ENCODE measurements at regions not wholly inside any gene's neighbourhood (a gene's known extent, or its start where the extent isn't known, plus 50 kb on each side); places are given as distances from the start of the nearest gene placed in this dataset.
"Not testable (repeated sequence)": the region's sequence is repeated elsewhere in the genome, so short reads cannot be mapped to it uniquely, and the experiment has no call there.

DNA sequence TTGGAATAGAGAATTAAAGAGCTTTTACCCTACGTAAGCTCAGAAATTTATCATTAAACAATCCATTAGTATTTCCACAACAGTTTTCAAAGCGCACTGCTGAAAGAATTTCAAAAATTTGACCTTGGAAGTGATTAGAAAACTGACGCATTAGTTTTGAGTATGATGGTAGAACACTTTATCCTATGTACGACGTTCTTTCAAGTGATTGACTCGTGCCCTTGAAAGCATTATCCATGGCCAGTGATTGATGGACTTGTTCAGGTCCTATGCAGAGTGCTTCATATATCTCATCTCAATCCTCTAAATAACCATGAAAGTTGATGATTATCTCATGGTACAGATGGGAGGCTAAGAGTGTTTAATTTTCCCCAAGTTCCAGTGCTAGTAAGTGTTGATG, 697.2 kb downstream of the USP25 start:
- no peak for DNase-seq

DNA sequence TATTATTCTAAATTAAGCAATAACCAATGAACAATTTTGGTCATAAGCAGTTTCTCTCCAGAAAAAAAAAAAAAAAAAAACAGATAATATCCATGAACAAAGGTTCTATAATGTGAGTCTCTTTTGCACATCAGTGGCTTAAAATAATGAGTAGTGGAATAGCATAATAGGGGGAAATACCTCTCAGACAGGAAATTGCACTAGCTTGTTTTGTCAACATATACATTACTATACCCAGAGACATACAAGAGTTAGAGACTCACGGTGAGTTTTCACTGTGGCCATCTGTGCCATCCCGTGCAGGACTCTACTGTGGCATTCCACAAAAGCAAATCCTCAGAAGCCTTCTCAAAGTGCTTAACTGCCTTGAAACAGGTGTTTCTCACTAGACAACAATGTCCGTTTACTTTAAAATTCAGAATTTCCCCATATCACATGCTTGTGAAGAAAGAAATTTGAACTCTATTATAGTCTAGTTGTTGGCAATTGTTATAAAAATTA, 697.9 kb downstream of the USP25 start:
- no peak for DNase-seq

DNA sequence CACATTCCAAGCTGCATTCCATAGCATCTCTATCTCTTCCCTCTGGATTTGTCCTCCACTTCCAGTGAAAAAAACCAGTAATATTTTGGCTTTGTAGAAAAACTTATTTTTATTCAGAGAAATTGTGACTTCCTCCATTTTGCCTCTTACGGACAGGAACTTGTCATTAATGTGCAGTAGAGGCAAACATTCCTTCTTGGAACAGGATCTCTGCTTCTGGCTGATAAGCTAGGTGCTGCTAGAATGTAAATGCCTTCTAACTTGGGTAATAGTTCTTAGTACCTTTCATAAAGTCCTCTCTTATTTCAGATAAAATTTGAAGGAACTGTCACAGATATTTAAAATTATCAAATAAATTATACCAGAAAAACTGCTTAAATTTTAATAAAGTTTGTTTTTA, 707.8 kb downstream of the USP25 start:
- DNase-seq: no peak

DNA sequence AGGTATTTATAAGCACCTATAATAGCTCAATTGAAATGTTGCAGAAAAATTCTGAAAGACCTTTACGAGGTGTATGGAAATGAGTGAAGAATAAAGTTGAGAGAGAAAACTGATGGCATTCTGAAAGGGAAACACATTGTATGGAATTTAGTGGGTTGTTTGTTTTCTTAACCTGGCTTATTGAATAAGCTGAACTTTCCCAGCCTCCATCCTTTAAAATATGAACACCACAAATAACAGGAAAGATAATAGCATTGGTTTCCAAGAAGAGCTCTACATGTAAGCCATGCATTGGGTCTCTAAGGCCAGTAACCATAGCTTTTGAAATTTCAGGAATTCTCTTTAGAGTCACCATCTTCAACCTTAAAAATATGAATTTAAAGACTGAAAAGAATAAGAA, 709.0 kb downstream of the USP25 start:
- no peak for DNase-seq

DNA sequence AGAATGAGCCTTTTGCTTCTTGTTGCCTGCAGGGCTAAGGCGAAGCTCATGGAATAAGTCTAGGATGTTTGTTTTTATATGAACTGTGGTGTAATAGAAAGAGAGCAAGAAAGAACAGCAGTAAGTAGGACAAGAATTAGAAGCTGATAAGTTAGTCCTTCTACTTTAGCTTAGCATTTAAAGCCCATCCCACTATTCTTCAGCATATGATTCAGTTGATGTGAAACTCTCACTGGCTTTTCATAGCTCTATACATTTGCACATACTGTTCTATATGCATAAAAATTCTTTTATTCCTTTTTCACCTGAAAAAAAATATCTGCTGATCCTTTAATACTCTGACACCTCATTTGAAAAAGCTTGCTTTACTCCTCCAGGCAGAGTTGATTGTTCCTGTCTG, 712.0 kb downstream of the USP25 start:
- no peak for DNase-seq

DNA sequence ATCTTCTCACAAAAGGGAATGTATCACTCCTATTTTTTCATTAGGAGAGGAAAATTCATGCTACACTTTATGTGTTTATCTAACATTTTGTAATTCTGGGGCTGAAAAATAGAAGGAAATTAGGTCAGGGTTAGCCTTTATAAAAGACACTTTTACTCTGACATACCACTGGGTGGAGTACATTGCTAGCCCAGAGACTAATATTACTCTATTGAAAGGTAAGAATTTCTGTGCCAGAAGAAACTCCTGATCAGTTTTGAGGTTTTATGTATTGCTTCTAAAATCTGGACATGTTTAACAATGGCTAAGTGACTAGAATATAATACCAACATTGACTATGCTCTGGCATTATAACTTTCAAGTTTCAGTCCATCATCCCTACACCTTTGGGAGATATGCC, 724.6 kb downstream of the USP25 start:
- DNase-seq: no peak

DNA sequence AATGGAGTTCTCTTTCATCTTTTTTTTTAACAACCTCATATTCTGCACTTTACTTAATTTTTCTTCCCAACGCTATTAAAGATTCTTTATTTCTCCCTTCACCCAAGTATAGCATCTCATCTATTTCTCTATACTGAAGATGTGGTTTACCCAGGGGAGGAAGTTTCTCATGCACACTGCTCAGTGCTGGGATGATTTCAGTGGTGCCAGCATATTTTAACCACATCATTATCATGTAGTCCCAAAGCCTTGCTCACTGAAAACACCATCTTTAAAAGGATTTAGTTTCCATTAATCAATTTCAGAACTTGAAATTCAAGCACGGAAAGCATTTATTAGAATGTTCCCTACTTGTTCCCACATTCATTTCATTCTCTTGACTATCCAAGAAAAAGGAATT, 725.7 kb downstream of the USP25 start:
- DNase-seq: no peak

DNA sequence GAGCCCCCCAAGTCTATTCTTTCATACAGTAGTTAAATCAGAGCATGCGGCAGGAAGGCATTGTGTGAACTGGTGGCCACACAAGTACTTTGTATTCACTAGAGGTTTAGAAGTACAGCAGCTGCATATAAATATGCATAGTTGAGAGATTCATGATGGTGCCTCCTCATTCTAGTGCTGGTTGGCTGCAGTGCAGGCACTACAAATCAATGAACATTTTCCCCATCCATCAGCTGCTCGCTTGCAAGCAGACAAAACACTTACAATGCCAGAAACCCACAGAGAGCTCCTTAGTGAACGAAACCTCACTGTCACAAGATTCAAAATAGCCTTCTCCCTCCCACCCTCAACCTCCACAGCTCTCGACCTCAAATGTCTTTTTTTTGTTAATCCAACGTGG, 726.2 kb downstream of the USP25 start:
- DNase-seq: no peak

DNA sequence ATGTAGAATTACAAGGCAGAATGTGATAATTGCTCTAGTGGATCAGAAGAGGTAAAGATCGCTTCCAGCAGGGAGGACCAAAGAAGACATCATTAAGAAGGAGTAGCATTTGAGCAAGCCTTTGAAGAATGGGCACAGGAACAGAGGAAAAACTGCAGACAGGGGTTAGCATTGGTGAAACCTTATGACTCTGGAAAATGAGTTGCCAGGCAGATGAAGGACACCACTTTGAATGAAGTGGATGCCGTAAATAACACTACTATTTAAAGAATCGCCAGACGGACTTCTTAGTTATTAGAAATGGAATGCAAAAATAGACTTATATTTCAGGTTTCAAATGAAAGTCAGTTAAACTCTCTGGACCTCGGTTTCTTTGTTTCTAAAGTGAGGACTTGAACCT, 727.7 kb downstream of the USP25 start:
- no peak for DNase-seq

DNA sequence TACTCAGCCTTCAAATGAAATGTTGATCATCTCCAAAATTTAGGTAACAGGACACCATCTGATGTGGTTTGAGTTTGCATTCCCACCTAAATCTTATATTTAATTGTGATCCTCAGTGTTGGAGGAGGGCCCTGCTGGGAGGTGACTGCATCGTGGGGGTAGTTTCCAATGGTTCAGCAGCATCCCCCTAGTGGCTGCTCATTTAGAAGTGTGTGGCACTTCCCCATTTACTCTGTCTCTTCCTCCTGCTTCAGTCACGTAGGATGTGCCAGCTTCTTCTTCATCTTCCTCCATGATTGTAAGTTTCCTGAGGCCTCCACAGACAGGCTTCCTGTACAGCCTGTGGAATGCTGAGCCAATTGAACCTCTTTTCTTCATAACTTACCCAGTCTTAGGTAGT, 731.2 kb downstream of the USP25 start:
- DNase-seq: no peak

DNA sequence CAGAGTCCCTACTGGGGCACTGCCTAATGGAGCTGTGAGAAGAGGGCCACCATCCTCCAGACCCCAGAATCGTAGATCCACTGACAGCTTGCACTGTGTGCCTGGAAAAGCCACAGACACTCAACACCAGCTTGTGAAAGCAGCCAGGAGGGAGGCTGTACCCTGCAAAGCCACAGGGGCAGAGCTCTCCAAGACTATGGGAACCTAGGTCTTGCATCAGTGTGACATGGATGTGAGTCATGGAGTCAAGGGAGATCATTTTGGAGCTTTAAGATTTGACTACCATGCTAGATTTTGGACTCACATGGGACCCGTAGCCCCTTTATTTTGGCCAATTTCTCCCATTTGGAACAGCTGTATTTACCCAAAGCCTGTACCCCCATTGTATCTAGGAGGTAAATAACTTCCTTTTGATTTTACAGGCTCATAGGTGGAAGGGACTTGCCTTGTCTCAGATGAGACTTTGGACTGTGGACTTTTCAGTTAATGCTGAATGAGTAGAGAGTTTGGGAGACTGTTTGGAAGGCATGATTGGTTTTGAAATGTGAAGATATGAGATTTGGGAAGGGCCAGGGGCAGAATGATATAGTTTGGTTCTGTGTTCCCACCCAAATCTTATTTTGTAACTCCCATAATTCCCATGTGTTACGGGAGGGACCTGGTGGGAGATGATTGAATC, 734.6 kb downstream of the USP25 start:
- not testable (repeated sequence) for DNase-seq

DNA sequence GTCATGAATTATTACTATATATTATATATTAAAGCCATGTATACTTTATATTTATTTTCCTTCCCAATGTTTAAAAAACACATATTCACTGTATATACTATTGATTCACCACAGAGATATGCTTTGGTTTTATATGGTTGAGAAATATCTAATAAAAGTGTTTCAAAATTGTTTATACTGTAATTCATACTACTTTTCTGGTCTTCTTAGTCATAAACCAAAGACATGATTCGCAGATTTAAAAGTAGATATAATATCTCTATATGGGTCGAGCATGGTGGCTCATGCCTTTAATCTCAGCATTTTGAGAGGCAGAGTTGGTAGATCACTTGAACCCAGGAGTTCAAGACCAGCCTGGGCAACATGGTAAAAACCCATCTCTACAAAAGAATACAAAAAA, 738.4 kb downstream of the USP25 start:
- DNase-seq: no peak

DNA sequence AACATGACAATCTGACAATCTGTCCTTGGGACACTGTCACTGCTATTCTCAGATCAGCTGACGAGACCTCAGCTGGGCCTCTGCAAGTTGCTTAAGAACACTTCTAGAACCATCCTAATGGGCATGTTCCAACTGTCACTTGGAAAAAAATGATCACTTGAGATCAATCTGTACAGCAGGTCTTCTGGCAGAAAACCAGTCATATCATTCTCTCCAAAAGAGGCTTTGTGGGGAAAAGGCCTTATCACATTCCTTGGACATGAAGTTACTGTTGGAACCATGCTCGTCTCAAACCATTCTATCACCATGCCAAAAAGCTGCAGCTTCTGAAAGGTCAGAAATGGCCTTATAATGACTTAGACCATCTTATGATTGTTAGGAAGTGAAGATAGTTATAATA, 744.2 kb downstream of the USP25 start:
- no peak for DNase-seq

DNA sequence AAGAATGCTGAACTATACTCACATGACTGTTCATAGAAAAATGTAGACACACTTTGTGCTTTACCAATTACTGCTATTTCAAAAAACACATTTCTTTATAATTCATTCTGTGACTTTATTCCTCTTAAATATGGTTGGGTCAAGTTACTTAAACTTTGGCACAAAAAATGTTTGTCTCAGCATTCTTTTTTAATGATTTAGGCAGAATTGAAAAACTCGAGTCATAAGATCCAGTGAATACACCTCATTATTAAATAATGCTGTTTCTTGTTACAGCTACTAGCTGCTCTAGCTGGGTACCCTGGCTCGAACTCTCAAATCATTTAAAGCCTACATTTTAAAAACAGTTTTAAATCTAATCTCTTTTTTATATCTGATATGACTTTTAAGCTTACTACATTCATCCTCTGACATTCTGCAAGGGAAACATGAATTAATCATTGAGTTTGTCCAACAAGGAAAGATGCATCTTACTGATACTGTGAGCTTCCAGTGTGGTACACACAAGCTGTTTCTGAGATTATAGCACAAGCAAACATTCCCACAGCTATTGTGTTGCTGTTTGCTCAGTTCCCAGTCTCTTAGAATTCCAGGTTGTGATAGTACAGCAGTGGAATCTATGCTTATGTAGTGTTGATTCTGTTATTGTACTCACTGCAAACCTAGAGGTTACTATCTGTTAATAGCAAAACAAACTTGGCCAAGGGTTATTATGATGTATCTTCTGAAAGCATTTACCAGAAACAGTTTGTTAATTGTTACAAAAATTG, 746.5 kb downstream of the USP25 start:
- DNase-seq: no peak

DNA sequence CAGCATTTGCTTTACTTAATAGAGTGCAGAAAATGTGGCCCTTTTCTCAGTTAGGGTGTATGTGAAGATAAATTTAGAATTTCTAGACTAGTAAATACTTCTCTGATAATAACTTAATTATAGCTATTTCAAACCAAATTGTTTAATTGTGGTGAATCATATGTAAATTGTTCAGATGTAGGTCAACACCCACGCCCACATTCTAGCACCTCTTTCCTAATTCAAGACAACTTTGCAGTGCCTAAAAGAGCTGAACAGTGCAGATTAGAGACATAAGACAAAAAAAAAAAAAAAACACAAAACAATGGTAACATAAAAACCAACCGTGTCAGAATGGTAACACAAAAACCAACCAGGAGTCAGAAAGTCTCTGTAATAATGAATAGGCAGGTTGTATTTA, 758.3 kb downstream of the USP25 start:
- no peak for DNase-seq

DNA sequence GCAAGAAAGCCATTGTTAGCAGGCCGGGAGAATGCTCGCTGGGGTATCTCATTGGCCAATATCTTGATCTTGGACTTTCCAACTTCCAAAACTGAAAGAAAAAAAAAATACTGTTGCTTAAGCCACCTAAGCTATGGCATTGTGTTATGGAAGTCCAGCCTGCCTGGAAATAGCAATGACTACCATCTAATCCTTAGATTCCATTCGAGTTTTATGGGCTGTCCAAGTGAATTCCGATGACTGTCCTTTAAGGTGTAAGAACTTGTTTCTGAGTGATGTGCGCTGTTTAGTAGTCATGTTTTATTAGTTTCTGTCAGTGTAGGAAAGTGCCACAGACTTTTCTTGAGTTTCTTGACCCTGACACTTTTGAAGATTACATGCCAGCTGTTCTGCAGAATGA, 762.6 kb downstream of the USP25 start:
- DNase-seq: no peak

DNA sequence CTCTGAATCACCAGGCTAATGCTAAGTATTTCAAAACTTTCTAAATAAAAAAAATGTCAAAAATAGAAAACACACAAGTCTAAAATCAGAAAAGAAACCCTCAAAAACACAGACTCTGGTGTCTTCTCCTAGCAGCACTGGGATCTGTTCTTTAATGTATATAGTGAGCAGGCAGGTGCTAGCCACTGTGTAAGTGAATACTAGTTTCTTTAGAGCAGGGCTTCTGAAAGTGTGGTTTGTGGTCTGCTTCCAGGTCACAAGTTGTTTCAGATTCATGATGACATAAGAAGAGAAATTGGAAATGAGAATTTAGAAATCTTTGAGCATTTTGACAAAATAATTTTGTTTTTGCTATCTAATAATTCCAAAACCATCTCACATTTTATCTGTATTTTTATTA, 763.1 kb downstream of the USP25 start:
- no peak for DNase-seq

DNA sequence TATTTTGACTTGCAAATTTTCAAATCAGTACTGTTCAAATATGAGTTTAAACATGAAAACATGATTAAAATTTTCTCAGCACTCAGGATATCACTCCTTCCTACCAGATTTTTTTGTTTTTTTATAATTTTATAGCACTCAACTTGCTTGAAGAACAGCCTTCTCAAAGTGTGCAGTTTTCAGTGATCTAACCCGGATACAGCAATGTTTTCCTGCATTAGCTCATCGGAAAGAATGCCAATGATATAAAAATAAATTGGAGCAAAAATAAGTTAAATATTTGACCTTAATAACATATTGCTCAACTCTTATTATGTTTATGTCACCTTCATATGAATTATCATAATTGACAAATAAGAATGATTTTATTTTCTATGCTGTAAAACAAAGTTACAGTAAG, 766.8 kb downstream of the USP25 start:
- DNase-seq: no peak

DNA sequence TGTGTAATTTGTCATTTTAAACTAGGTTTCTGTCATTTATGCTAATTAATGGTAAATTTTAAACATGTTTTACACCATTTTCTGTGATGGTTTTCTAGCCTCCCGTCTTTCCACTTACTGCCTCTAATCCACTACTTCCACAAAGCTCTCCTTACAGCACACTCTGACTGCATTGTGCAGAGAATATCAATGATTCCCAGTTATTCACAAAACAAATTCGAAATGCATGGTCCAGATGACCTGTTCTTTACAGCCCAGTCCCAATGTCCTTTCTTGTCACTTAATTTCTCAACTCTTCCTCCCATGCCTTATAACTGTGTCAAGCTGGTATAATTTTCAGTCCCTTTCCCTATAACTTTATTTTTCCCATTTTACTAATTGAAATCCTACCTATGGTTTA, 770.5 kb downstream of the USP25 start:
- DNase-seq: no peak

DNA sequence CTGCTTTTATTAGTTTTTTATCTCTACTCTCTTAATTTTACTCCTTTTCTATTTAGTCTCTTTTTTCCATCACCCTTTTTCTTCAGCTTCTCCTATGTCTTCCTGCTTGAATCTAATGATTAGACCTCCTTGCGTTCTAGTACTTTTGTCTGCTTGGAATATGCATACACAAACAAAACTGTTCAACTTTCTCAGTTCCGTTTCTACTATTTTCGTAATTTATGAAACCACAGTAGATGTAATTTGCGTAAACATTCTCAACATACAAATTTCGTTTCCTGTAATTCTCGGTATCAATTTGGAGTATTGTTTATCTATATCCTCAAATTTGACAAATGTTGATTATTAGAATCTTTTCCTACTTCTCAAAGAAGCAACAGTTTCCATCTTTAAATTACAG, 772.5 kb downstream of the USP25 start:
- DNase-seq: no peak

DNA sequence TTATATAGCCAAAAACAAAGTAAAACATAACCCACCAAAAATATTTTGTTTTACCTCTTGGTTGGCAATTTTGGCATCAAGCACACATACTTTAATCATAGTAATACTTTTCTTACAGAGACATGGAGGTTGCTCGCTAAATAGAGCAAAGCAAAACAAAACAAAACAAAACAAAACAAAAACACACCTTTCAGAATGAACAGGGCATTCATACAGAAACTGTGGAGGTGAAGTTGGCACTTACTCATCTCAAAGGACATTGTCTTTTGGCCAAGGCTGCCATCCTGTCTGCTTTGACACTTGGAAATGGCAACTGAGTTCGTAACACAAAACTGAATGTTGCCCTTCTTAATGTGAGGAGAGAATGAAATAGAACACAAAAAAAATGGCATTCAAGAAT, 773.1 kb downstream of the USP25 start:
- DNase-seq: no peak

DNA sequence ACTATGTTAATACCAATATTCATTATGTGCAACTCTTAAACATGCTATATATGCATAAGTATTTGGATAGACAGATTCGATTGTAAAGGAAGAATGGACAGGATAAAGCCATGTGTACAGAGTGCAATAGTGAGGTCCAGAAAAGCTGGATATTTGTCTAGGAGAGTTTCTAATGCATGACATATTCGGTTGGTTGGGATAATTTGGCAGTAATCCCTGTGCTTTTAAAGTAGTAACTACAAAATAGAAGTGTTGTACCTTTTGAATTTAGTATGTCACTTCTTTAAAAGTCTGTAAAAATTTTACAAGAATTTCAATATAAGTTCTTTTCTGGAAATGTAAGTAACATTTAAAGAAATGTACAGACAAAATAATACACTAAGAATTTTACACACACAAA, 774.5 kb downstream of the USP25 start:
- no peak for DNase-seq

DNA sequence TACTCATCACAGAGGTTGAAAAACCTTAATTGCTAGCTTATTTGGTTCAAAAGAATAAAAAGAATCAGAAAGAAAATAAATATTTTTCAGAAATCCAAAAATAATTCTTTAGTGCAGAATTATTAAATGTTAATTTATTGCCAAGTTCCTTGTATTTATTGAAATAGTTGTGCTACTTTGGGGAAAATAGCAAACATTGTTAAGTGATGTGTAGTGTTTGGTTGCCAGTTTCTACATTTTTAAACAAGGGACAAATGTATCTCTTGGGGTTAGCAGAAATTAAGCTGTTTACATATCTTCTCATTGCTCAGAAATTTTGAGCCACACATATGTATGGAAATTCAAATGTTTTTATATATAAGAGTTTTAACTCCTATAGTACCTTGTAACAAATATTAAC, 775.0 kb downstream of the USP25 start:
- DNase-seq: no peak

DNA sequence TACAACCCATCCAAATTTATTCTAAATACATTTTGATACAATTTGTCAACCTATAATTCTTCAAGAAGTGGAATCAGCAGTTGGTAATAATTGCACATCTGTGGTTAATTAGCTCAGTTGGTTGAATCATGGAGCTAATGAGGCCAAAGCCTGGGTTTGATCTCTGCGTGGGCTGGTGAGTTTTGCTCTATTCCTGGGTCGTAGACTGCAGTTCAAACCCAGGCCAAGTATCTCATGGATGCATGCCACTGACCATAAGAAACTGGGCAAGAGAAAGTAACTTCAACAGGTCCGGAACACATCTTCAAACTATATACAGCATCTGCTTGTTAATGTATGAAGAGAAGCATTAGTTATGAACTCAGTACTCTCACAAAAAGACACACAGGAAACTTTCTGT, 779.7 kb downstream of the USP25 start:
- DNase-seq: no peak

DNA sequence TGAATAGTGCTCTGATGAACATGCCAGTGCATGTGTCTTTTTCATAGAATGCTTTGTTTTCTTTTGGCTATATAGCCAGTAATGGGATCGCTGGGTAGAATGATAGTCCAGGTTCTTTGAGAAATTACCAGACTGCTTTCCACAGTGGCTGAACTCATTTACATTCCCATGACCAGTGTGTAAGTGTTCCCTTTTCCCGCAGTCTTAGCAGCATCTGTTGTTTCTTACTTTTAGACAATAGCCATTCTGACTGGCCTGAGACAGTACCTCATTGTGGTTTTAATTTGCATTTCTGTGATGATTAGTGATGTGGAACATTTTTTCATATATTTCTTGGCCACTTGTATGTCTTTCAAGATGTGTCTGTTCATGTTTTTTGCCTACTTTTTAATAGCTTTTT, 784.5 kb downstream of the USP25 start:
- DNase-seq: no peak
